ENCODE measurements at regions not wholly inside any gene's neighbourhood (a gene's known extent, or its start where the extent isn't known, plus 50 kb on each side); places are given as distances from the start of the nearest gene placed in this dataset.
"Not testable (repeated sequence)": the region's sequence is repeated elsewhere in the genome, so short reads cannot be mapped to it uniquely, and the experiment has no call there.

GRCh38 chr1:234838182-234838581 is 228.2 kb upstream of the IRF2BP2 start:
- no peak for DNase-seq

GRCh38 chr1:234837713-234838112 is 227.7 kb upstream of the IRF2BP2 start:
- DNase-seq: no peak

- no peak for DNase-seq
These were observed 226.9 kb upstream of the IRF2BP2 start for GRCh38 chr1:234836776-234837357.

DNA sequence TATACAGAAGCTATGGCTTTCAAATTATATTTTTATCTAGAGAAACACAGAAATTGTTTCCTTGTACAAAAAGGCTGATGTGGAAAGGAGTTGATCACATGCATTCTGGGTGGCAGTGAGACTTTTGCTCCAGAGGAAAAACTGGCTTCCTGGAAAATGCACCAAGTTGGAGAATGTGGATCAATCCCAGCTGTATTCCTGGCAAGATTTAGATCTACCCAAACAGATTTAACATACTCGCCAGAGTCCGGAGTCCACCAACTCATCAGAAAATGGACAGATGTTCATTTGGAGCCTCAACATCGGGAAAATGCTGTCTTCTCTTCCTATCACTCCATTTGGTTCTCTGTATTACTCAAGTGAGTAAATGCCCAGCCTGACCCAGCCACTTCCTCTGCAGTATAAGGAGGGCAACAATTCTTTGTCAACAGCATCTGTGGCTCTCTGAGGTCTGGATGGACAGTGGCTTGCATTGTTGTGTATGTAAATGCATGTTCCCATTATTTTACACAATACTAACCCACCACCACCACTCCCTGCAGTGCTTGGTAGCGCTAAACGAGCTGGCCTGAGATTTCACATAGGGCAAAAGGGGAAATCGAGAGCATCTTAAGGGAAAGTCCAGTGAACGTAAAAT is 226.2 kb upstream of the IRF2BP2 start:
- DNase-seq: no peak

GRCh38 chr1:234835239-234835638 is 225.3 kb upstream of the IRF2BP2 start:
- DNase-seq: no peak

GRCh38 chr1:234833646-234834045 is 223.7 kb upstream of the IRF2BP2 start:
- DNase-seq: no peak

- DNase-seq: no peak
These were observed 223.1 kb upstream of the IRF2BP2 start for GRCh38 chr1:234833118-234833517.

DNA sequence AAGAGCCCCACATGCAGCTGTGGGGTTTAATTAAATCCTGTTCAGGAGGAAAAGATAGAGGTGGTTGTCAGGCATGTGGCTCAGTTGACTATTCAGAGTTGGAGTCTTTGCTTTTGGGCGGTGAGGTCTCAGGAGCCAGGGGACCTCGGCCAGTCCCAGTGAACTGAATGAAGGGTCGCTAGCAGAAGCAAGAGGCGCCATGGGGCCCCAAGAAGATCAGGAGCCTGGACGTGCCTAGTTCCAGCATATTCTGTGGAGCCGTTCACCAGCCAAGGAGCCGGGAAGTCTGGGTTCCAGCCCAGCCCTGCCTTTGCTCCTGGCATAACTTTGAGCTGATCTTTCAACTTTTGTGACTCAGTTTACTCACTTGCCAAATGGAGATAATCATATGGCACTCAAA is 217.7 kb upstream of the IRF2BP2 start:
- no peak for DNase-seq

DNA sequence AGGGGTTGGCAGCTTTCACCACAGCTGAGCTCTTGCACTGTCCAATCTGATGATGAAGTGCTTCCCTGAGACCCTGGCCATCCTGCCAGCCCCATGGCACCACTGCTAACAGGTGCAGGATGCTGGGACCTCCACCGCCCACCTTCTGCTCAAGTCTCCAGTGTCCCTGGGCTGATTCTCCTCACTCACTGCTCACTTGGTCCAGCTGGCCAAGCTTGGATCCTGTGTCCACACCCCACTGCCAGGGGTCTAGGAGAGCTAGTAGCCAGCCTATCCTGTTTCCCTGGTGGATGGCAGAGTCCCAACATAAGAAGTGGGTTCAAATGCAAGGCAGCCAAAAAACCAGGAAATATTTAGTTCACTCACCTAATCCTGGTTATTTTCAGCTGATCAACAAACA is 217.2 kb upstream of the IRF2BP2 start:
- DNase-seq: no peak

DNA sequence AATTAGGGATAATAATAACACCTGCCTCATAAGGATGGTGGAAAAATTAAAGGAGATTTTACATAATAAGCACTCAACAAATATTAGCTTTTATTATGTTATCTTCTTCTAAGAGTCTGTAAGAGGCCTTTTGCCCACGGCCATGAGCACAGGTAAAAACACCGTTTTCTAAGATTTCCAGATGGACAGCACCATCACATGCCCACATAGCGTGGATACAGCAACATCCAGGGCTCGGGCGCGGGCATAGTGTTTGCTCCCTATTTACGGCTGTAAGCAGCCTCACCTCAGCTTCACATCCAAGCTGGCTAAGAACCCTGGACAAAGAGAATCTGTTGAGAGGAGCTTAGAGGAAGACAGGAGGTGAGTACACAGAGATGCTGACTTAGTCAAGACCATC is 216.4 kb upstream of the IRF2BP2 start:
- no peak for DNase-seq

DNA sequence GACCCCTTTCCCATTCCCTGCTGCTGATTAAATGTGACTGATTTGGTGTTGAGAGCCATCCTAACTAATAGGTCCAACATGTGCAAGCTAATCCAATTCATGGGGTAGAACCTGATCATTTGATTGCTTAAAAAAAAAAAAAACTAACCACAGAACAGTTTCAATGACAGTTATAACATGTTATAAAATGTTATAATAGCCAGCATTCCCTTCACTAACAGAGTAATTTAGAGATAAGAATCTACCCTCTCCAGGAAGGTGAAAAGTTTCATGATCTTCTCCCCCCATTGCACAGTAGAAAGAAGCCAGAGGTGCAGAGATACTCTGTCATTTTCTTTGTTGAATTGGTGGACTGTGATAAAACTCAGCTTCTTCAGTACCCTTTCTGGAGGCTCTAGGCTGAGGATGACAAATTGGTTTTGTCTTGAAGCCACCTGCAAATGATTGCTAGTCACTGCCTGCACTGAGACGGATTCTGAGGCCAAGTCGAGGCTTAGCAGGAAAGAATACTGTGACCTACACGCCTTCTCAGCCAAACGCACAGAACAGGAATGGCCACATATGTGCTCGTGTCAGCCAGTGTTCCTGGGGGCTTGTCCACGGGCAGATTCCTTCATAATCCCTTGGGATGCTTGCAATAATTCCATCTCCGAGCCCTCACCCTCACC is 215.7 kb upstream of the IRF2BP2 start:
- no peak for DNase-seq

- DNase-seq: not testable (repeated sequence)
These were observed 214.9 kb upstream of the IRF2BP2 start for GRCh38 chr1:234824836-234825235.

GRCh38 chr1:234823191-234824176 is 213.5 kb upstream of the IRF2BP2 start:
- DNase-seq: no peak

- no peak for DNase-seq
These were observed 211.9 kb upstream of the IRF2BP2 start for GRCh38 chr1:234821840-234822239.

GRCh38 chr1:234820597-234820996 is 210.6 kb upstream of the IRF2BP2 start:
- no peak for DNase-seq

DNA sequence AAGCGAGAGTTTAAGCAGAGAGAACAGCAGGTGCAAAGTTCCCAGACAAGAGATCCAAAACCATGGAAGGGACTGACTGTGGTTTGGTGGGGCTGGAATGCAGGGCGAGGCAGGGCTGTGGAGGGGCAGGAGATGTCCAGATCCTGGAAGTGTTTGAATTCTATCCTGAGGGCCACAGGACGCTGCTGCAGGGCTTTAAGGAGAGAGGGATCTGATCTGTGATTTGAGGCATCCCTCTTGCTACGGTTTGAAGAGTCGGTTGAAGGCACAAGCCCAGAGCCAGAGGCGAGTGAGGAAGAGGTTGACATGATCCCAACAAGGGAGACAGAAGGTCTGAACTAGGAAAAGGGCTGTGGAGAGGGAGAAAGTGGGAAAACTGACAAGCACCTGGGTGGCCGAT is 209.9 kb upstream of the IRF2BP2 start:
- not testable (repeated sequence) for DNase-seq

- DNase-seq: not testable (repeated sequence)
These were observed 208.0 kb upstream of the IRF2BP2 start for GRCh38 chr1:234818040-234818387.

DNA sequence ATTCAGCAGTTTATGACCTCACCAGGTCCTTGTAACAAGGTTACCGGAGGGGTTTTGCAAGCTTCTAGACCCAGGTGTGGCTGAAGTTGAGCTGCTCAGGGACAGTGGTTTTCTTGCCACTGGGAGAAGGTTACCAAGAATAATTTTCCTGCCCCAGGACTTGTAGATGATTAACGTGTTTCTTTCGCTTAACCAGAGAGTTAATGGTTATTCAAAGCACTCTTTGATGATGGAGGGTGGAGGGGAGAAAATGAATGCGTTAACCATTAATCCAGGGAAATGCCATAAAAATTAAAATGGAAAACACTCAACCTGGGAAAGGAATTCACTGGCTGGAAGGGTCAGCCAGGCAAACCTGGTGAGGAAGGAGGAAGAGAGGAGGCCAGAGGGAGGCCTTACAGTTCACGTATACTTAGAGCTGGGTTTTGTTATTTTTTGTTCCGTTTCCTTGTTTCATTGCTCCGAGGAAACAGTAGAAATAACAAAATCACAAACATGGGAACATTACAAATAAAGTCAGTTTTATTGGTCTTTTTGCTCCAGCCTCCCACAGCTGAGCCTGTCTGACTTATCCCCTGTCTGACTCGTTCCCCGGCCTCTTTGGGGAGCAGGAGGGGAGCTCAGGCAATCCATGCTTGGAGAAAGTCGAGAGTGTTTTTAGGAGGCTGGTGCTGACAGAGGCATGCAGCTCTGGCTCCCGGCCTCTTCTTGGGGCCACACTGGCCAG is 207.5 kb upstream of the IRF2BP2 start:
- DNase-seq: not testable (repeated sequence)

GRCh38 chr1:234816864-234817263 is 206.9 kb upstream of the IRF2BP2 start:
- DNase-seq: not testable (repeated sequence)

- not testable (repeated sequence) for DNase-seq
These were observed 206.3 kb upstream of the IRF2BP2 start for GRCh38 chr1:234816186-234816851.

GRCh38 chr1:234815295-234815815 is 205.4 kb upstream of the IRF2BP2 start:
- DNase-seq: not testable (repeated sequence)

GRCh38 chr1:234814235-234814634 is 204.3 kb upstream of the IRF2BP2 start:
- DNase-seq: not testable (repeated sequence)
